ENCODE measurements at regions not wholly inside any gene's neighbourhood (a gene's known extent, or its start where the extent isn't known, plus 50 kb on each side); places are given as distances from the start of the nearest gene placed in this dataset.

DNA sequence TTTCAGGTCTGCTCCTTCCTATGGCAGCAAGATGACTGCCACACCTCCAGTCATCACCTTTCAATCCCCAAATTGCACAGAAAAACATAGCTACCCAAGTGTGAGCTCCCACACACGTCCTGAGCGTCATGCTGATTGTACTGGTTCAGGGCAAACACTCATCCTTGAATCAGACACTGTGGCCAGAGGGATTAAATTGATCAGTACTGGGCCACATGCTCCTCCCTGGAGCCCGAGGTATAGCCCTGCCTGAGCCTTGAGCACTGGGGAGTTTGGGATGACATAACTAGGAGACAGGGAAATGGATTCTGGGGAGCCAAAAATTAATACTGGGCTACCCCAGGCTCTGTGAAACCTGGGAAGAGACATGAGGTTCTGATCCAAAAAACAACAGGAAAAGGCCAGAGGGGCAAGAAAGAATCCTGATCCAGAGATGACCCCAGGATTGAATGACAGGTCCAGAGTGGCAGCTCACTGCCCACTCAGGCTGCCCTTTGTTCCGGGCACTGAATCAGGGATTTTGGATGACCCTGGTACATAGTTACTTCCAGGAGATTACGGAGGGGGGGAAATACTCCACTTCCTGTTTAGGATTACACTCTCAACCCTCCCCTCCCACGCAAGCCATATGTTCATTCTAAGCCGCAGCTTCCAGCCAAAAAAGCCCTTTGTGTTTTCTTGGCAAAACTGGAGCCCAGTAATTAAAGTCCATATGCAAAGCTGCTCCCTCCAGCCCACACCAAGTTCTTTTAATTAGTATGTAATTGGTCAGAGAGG lies 141.6 kb upstream of the SPRY4 start (continued):
- TF ChIP-seq, protein P1, sequence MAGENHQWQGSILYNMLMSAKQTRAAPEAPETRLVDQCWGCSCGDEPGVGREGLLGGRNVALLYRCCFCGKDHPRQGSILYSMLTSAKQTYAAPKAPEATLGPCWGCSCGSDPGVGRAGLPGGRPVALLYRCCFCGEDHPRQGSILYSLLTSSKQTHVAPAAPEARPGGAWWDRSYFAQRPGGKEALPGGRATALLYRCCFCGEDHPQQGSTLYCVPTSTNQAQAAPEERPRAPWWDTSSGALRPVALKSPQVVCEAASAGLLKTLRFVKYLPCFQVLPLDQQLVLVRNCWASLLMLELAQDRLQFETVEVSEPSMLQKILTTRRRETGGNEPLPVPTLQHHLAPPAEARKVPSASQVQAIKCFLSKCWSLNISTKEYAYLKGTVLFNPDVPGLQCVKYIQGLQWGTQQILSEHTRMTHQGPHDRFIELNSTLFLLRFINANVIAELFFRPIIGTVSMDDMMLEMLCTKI (IDR thresholded peaks at IDR 0.05; ENCODE audit: partially characterized antibody) = no peak
- TF ChIP-seq ZNF696 (CRISPR knock-in tag; conservative IDR thresholded peaks at IDR 0.05) = no peak
- TF ChIP-seq L3MBTL2 (IDR thresholded peaks at IDR 0.05) = 0 out of 2 replicates have a peak, but pooled peaks have one; percentile 18
- peak; percentile 86 for TF ChIP-seq ZNF175 (CRISPR knock-in tag; IDR thresholded peaks at IDR 0.05; ENCODE audit: low read depth)
- no peak for TF ChIP-seq SRSF3 (IDR thresholded peaks at IDR 0.05; ENCODE audit: insufficient read depth, low read length)
- TF ChIP-seq ZNF644 (tag; IDR thresholded peaks at IDR 0.05; ENCODE audit: low read depth) = peak; percentile 55; the same call in 1 of the 2 replicates
- no peak for TF ChIP-seq RBFOX2 (IDR thresholded peaks at IDR 0.05; ENCODE audit: low read depth, low read length)
- no peak for TF ChIP-seq NR2C2 (CRISPR knock-in tag; IDR thresholded peaks at IDR 0.05)
- TF ChIP-seq NR2C2 (tag; IDR thresholded peaks at IDR 0.05) = peak; percentile 71; the same call in 1 of the 2 replicates
- TF ChIP-seq FOSL1 (tag; conservative IDR thresholded peaks at IDR 0.05) = peak; percentile 24; the same call in 1 of the 2 replicates
- TF ChIP-seq DPF2 (IDR thresholded peaks at IDR 0.05) = 0 out of 2 replicates have a peak, but pooled peaks have one; percentile 28
- TF ChIP-seq ETV1 (tag; conservative IDR thresholded peaks at IDR 0.05; ENCODE audit: low read depth) = peak; percentile 74
- no peak for TF ChIP-seq ZNF146 (CRISPR knock-in tag; IDR thresholded peaks at IDR 0.05; ENCODE audit: unreplicated experiment)
- TF ChIP-seq, protein P2, sequence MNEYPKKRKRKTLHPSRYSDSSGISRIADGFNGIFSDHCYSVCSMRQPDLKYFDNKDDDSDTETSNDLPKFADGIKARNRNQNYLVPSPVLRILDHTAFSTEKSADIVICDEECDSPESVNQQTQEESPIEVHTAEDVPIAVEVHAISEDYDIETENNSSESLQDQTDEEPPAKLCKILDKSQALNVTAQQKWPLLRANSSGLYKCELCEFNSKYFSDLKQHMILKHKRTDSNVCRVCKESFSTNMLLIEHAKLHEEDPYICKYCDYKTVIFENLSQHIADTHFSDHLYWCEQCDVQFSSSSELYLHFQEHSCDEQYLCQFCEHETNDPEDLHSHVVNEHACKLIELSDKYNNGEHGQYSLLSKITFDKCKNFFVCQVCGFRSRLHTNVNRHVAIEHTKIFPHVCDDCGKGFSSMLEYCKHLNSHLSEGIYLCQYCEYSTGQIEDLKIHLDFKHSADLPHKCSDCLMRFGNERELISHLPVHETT (CRISPR knock-in tag; conservative IDR thresholded peaks at IDR 0.05 in 1 of 2, IDR thresholded peaks at IDR 0.05 in 1 of 2) = peak in 1 of 2 experiments; percentile 54; a peak in 1 of 4 replicates
- no peak for TF ChIP-seq MBD2 (IDR thresholded peaks at IDR 0.05; ENCODE audit: borderline replicate concordance, low read depth)
- TF ChIP-seq JUND (IDR thresholded peaks at IDR 0.05; ENCODE audit: borderline replicate concordance, low read depth, low read length) = peak; percentile 19; the same call in 1 of the 2 replicates
- TF ChIP-seq JUND (tag; IDR thresholded peaks at IDR 0.05; ENCODE audit: borderline replicate concordance, low read depth, low read length) = no peak
- peak in 1 of 2 experiments; percentile 39; a peak in 1 of 4 replicates for TF ChIP-seq MAZ (CRISPR knock-in tag; conservative IDR thresholded peaks at IDR 0.05 in 1 of 2, IDR thresholded peaks at IDR 0.05 in 1 of 2)
- no peak for TF ChIP-seq IRF2 (CRISPR knock-in tag; IDR thresholded peaks at IDR 0.05)
- TF ChIP-seq RCOR1 (IDR thresholded peaks at IDR 0.05; ENCODE audit: borderline replicate concordance in 1 of 2, low read depth in 2 of 2, low read length in 2 of 2) = 0 out of 4 replicates have a peak, but pooled peaks of 1 of the 2 experiments have one; percentile 28

Data from K562 (cell line).